DOHH2 (cell line): ENCODE measurements at regions not wholly inside any gene's neighbourhood (a gene's known extent, or its start where the extent isn't known, plus 50 kb on each side); places are given as distances from the start of the nearest gene placed in this dataset.

Experiments used
- EZH2phosphoT487 ChIP-seq: fragments of 200-600 bp; sonication (generic); IDR thresholded peaks from 2 replicates; pipeline ENCODE4 v1.6.1; 2017; ENCODE audit warnings: borderline replicate concordance, mild to moderate bottlenecking, antibody characterized with exemption, low read length, moderate library complexity, mixed read lengths
- TF ChIP-seq, protein P1 (sequence below): fragments of 200-600 bp; sonication (generic); IDR thresholded peaks from one replicate; pipeline ENCODE4 v1.5.1; 2014; ENCODE audit warnings: antibody characterized with exemption, mild to moderate bottlenecking, low read depth, low read length; ENCODE audit not compliant: poor library complexity, severe bottlenecking

- TF ChIP-seq EZH2phosphoT487, result no peak
- TF ChIP-seq, protein P1, sequence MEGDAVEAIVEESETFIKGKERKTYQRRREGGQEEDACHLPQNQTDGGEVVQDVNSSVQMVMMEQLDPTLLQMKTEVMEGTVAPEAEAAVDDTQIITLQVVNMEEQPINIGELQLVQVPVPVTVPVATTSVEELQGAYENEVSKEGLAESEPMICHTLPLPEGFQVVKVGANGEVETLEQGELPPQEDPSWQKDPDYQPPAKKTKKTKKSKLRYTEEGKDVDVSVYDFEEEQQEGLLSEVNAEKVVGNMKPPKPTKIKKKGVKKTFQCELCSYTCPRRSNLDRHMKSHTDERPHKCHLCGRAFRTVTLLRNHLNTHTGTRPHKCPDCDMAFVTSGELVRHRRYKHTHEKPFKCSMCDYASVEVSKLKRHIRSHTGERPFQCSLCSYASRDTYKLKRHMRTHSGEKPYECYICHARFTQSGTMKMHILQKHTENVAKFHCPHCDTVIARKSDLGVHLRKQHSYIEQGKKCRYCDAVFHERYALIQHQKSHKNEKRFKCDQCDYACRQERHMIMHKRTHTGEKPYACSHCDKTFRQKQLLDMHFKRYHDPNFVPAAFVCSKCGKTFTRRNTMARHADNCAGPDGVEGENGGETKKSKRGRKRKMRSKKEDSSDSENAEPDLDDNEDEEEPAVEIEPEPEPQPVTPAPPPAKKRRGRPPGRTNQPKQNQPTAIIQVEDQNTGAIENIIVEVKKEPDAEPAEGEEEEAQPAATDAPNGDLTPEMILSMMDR, result no peak
These were observed 140.2 kb downstream of the AACS start for GRCh38 chr12:125205386-125205785.
